Skeletal muscle satellite cell (primary cell): ENCODE measurements at regions not wholly inside any gene's neighbourhood (a gene's known extent, or its start where the extent isn't known, plus 50 kb on each side); places are given as distances from the start of the nearest gene placed in this dataset.

ENCODE experiments used
- H3K27me3 ChIP-seq: 2 replicates; pipeline ENCODE4 v1.7.0; 2013; ENCODE audit warnings: low read length; ENCODE audit not compliant: control insufficient read depth, insufficient read depth
- H3K36me3 ChIP-seq: 2 replicates; pipeline ENCODE4 v1.7.0; 2013; ENCODE audit warnings: mild to moderate bottlenecking, control low read depth, low read length; ENCODE audit not compliant: insufficient read depth
- H3K4me1 ChIP-seq: 2 replicates; pipeline ENCODE4 v1.7.0; 2013; ENCODE audit warnings: low read length; ENCODE audit not compliant: control insufficient read depth, insufficient read depth
- H3K4me2 ChIP-seq: 2 replicates; pipeline ENCODE4 v1.7.0; 2013; ENCODE audit warnings: mild to moderate bottlenecking, low read length
- H3K4me3 ChIP-seq: 2 replicates; pipeline ENCODE4 v1.7.0; 2013; ENCODE audit warnings: low read length
- H3K9ac ChIP-seq: 2 replicates; pipeline ENCODE4 v1.7.0; 2013; ENCODE audit warnings: mild to moderate bottlenecking, low read depth, low read length, moderate library complexity
- H3K9me3 ChIP-seq: replicated peaks from 2 replicates; pipeline ENCODE4 v1.7.0; 2013; ENCODE audit warnings: mild to moderate bottlenecking, control low read depth, low read length

GRCh38 chr10:64468219-64468618 is 947.0 kb downstream of the REEP3 start:
- Histone ChIP-seq H3K36me3 (no peaks in the 10 kb centered on the region), H3K9ac (no peak overlapping the region), H3K4me1 (no peaks in the 10 kb centered on the region), H3K4me2 (no peak overlapping the region), H3K9me3 (no peaks in the 10 kb centered on the region), H3K27me3 (no peaks in the 10 kb centered on the region), H3K4me3 (no peak overlapping the region)

DNA sequence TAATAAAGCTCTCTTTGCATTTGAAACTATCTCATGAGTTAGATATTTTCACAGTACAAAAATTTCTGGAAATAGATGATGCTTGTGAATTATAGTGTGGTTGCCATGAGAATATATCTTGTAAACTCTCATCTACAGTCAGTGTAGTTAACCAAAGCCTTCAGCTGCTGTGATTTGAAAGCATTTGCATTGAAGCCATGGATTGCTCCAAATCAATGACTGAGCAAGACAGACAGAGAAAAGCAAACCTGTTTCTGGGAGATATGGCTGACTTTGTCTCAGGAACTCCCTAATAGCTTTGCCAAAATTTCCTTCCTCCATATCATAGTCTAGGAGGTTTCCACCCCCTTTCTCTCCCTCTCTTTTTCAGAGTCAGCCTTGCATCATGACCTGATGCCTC is 955.3 kb downstream of the REEP3 start:
- no peaks in the 10 kb centered on the region for H3K27me3 ChIP-seq
- H3K4me1 ChIP-seq: no peaks in the 10 kb centered on the region
- H3K9me3 ChIP-seq: no peaks in the 10 kb centered on the region
- no peak overlapping the region for H3K9ac ChIP-seq
- no peaks in the 10 kb centered on the region for H3K36me3 ChIP-seq
- H3K4me2 ChIP-seq: no peak overlapping the region
- H3K4me3 ChIP-seq: no peak overlapping the region

- no peaks in the 10 kb centered on the region for H3K36me3 ChIP-seq
- H3K27me3 ChIP-seq: no peaks in the 10 kb centered on the region
- H3K9me3 ChIP-seq: no peaks in the 10 kb centered on the region
- H3K4me3 ChIP-seq: no peak overlapping the region
- H3K4me2 ChIP-seq: no peak overlapping the region
- no peaks in the 10 kb centered on the region for H3K4me1 ChIP-seq
- H3K9ac ChIP-seq: no peak overlapping the region
These were observed 956.6 kb downstream of the REEP3 start for GRCh38 chr10:64477791-64478190.

GRCh38 chr10:64484811-64485330 is 963.7 kb downstream of the REEP3 start:
- no peak overlapping the region for H3K4me2 ChIP-seq
- no peaks in the 10 kb centered on the region for H3K27me3 ChIP-seq
- no peak overlapping the region for H3K4me3 ChIP-seq
- peaks cover 13% of the 10 kb centered on the region for H3K4me1 ChIP-seq
- no peaks in the 10 kb centered on the region for H3K36me3 ChIP-seq
- H3K9ac ChIP-seq: no peak overlapping the region
- no peaks in the 10 kb centered on the region for H3K9me3 ChIP-seq

DNA sequence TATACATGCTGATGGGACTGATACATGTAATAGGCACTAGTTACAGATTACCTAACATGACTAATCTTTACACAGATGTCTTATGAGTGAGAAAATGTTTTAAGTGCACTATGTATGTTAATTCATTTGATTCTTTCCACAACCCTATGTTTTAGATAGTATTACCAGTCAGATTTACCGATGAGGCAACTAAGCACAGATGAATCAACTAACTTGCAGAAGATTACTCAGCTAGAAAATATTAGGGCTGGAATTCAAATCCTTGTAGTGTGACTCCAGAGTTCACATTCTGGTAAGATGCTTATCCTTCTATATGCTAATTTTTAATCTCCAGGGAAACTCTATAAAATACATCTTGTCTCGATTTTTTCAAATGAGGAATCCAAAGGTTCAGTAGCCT is 964.9 kb downstream of the REEP3 start:
- Histone ChIP-seq H3K4me1 (peaks cover 13% of the 10 kb centered on the region), H3K4me3 (no peak overlapping the region), H3K4me2 (no peak overlapping the region), H3K36me3 (no peaks in the 10 kb centered on the region), H3K27me3 (no peaks in the 10 kb centered on the region), H3K9me3 (no peaks in the 10 kb centered on the region), H3K9ac (no peak overlapping the region)

DNA sequence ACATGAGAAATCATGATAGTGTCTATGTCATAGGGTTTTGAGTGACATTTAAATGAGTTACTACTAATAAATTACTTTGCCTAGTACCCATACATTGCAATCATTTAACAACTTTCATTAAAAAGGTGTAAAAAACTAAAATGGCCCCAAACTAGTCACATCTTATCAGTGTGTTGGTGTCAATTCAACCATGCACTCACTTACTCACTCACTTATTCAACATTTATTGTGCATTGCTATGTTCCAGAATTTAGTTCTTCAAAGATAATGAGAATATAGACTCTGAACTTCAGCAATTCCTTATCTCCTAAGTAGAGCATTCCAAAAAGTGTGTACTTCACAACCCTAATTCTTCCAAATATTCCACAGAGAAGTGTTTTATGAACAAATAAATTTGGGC is 965.7 kb downstream of the REEP3 start:
- no peak overlapping the region for H3K9ac ChIP-seq
- no peak overlapping the region for H3K4me3 ChIP-seq
- no peaks in the 10 kb centered on the region for H3K36me3 ChIP-seq
- no peaks in the 10 kb centered on the region for H3K27me3 ChIP-seq
- H3K4me1 ChIP-seq: peaks cover 13% of the 10 kb centered on the region
- no peak overlapping the region for H3K4me2 ChIP-seq
- no peaks in the 10 kb centered on the region for H3K9me3 ChIP-seq

GRCh38 chr10:64494901-64495300 is 973.7 kb downstream of the REEP3 start:
- H3K27me3 ChIP-seq: no peaks in the 10 kb centered on the region
- H3K4me1 ChIP-seq: no peaks in the 10 kb centered on the region
- H3K9ac ChIP-seq: no peak overlapping the region
- H3K4me3 ChIP-seq: no peak overlapping the region
- no peak overlapping the region for H3K4me2 ChIP-seq
- H3K36me3 ChIP-seq: no peaks in the 10 kb centered on the region
- H3K9me3 ChIP-seq: no peaks in the 10 kb centered on the region

DNA sequence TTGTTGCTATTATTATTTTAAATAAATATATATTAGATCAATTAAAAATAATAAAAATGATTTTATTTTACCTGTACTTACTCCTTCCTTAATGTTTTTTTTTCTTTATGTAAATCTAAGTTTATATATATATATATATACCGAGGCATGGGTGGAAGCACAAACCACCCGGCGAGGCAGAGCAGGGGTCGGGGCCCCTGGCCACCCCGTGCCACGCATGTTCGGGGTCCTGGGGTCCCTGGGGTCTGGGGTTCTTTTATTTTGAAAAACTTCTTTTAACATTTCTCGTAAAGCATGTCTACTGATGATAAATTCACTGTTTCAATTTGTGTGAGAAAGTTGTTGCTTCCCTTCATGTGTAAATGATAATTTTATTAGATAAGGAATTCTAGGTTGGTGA is 976.1 kb downstream of the REEP3 start:
- Histone ChIP-seq H3K4me1 (no peaks in the 10 kb centered on the region), H3K4me3 (no peak overlapping the region), H3K27me3 (no peaks in the 10 kb centered on the region), H3K9me3 (no peaks in the 10 kb centered on the region), H3K36me3 (no peaks in the 10 kb centered on the region), H3K9ac (no peak overlapping the region), H3K4me2 (no peak overlapping the region)

- Histone ChIP-seq H3K36me3 (no peaks in the 10 kb centered on the region), H3K4me3 (no peak overlapping the region), H3K4me1 (no peaks in the 10 kb centered on the region), H3K4me2 (no peak overlapping the region), H3K9me3 (no peaks in the 10 kb centered on the region), H3K9ac (no peak overlapping the region), H3K27me3 (no peaks in the 10 kb centered on the region)
These were observed 980.6 kb downstream of the REEP3 start for GRCh38 chr10:64501807-64502206.

- Histone ChIP-seq H3K4me3 (no peak overlapping the region), H3K27me3 (no peaks in the 10 kb centered on the region), H3K4me2 (no peak overlapping the region), H3K4me1 (no peaks in the 10 kb centered on the region), H3K9ac (no peak overlapping the region), H3K9me3 (no peaks in the 10 kb centered on the region), H3K36me3 (no peaks in the 10 kb centered on the region)
These were observed 981.7 kb downstream of the REEP3 start for GRCh38 chr10:64502936-64503335.

DNA sequence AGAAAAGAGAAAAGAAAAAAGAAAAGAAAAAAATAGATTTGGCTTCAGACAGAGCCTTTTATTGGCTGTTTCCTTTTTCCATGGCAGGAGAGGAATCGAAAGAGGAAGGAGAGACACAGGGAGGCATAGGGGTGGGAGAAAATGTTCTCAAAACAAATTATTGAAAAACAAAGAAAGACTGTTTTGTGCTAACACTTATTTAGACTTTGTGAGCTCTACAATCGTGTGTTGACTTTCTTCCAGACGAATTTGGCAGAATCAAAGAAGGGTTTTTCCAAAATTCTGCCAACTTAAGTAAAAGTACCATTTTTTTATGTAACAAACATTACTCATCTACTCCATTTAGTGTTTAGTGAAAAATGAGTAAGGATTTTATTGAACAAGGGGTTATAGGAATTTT is 982.2 kb downstream of the REEP3 start:
- no peak overlapping the region for H3K4me2 ChIP-seq
- no peaks in the 10 kb centered on the region for H3K4me1 ChIP-seq
- no peak overlapping the region for H3K9ac ChIP-seq
- H3K9me3 ChIP-seq: no peaks in the 10 kb centered on the region
- H3K4me3 ChIP-seq: no peak overlapping the region
- no peaks in the 10 kb centered on the region for H3K36me3 ChIP-seq
- no peaks in the 10 kb centered on the region for H3K27me3 ChIP-seq

GRCh38 chr10:64505501-64505900 is 984.3 kb downstream of the REEP3 start:
- H3K27me3 ChIP-seq: no peaks in the 10 kb centered on the region
- H3K4me1 ChIP-seq: no peaks in the 10 kb centered on the region
- H3K9ac ChIP-seq: no peak overlapping the region
- H3K4me2 ChIP-seq: no peak overlapping the region
- H3K9me3 ChIP-seq: no peaks in the 10 kb centered on the region
- no peaks in the 10 kb centered on the region for H3K36me3 ChIP-seq
- H3K4me3 ChIP-seq: no peak overlapping the region
